ENCODE measurements at regions not wholly inside any gene's neighbourhood (a gene's known extent, or its start where the extent isn't known, plus 50 kb on each side); places are given as distances from the start of the nearest gene placed in this dataset.
"Not testable (repeated sequence)": the region's sequence is repeated elsewhere in the genome, so short reads cannot be mapped to it uniquely, and the experiment has no call there.

DNA sequence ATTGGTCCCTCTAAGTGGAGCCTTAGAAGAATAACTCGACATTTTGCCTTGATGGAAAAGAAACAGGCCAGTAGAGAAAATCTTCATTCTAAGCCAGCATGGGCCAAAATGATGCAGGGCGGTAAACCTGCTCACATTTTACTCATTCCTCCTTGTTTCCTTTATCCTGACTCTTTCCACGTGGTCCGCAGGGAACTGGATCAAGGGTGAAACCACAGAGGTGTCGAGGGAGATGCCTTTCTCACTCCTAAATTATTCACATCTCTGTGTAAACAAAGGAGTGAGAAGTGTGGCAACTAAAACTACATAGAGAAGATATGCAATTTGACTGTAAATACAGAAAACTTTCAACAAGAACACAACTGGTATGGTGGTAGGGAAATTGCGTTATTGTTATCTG lies 81.2 kb upstream of the DPY19L1 start:
- TF ChIP-seq POLR2A, EP300 (IDR thresholded peaks at IDR 0.05): not testable (repeated sequence)
- TF ChIP-seq, protein P1, sequence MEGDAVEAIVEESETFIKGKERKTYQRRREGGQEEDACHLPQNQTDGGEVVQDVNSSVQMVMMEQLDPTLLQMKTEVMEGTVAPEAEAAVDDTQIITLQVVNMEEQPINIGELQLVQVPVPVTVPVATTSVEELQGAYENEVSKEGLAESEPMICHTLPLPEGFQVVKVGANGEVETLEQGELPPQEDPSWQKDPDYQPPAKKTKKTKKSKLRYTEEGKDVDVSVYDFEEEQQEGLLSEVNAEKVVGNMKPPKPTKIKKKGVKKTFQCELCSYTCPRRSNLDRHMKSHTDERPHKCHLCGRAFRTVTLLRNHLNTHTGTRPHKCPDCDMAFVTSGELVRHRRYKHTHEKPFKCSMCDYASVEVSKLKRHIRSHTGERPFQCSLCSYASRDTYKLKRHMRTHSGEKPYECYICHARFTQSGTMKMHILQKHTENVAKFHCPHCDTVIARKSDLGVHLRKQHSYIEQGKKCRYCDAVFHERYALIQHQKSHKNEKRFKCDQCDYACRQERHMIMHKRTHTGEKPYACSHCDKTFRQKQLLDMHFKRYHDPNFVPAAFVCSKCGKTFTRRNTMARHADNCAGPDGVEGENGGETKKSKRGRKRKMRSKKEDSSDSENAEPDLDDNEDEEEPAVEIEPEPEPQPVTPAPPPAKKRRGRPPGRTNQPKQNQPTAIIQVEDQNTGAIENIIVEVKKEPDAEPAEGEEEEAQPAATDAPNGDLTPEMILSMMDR (IDR thresholded peaks at IDR 0.05) = not testable (repeated sequence)
